ENCODE measurements at regions not wholly inside any gene's neighbourhood (a gene's known extent, or its start where the extent isn't known, plus 50 kb on each side); places are given as distances from the start of the nearest gene placed in this dataset.

DNA sequence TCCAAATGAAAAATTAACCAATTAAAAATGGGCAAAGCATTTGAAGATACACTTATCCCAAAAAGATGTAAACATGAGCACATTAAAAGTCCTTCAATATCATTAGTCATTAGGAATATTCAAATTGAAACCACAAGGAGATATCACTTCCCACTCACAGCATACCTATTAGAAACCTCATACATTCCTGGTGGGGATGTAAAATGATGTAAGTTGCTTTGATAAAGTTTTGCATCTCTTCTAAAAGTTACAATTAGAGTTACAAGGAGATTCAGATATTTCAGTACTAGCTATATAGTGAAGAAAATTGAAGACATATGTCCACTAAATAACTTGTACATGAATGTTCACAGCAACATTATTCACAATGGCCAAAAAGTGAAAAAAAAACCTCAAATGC, 1109.3 kb upstream of the LCORL start:
- Histone ChIP-seq H3K27me3 (ENCODE audit: control insufficient read depth, insufficient read depth, low read length) (no peaks in the 10 kb centered on the region), H3K27ac (ENCODE audit: low read depth in 2 of 2, low read length in 2 of 2) (no peak overlapping the region), H3K4me1 (ENCODE audit: control insufficient read depth in 2 of 3, insufficient read depth in 2 of 3, low read depth in 1 of 3, low read length in 3 of 3) (no peaks in the 10 kb centered on the region), H3K36me3 (ENCODE audit: control insufficient read depth in 2 of 3, insufficient read depth in 3 of 3, low read length in 3 of 3) (no peaks in the 10 kb centered on the region), H3K9me3 (ENCODE audit: control insufficient read depth in 2 of 3, insufficient read depth in 1 of 3, low read length in 3 of 3) (no peaks in the 10 kb centered on the region), H3K4me3 (ENCODE audit: low read length in 3 of 3) (no peak overlapping the region), H3K9ac (ENCODE audit: low read length in 3 of 3) (no peak overlapping the region)
- DNase-seq = no peak
- FAIRE-seq = no peak
- intact Hi-C loops (cut with DNase I) = no loop called here
- TF ChIP-seq, protein P1, sequence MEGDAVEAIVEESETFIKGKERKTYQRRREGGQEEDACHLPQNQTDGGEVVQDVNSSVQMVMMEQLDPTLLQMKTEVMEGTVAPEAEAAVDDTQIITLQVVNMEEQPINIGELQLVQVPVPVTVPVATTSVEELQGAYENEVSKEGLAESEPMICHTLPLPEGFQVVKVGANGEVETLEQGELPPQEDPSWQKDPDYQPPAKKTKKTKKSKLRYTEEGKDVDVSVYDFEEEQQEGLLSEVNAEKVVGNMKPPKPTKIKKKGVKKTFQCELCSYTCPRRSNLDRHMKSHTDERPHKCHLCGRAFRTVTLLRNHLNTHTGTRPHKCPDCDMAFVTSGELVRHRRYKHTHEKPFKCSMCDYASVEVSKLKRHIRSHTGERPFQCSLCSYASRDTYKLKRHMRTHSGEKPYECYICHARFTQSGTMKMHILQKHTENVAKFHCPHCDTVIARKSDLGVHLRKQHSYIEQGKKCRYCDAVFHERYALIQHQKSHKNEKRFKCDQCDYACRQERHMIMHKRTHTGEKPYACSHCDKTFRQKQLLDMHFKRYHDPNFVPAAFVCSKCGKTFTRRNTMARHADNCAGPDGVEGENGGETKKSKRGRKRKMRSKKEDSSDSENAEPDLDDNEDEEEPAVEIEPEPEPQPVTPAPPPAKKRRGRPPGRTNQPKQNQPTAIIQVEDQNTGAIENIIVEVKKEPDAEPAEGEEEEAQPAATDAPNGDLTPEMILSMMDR (IDR thresholded peaks at IDR 0.05; ENCODE audit: borderline replicate concordance, extremely low read depth, insufficient read depth) = no peak

DNA sequence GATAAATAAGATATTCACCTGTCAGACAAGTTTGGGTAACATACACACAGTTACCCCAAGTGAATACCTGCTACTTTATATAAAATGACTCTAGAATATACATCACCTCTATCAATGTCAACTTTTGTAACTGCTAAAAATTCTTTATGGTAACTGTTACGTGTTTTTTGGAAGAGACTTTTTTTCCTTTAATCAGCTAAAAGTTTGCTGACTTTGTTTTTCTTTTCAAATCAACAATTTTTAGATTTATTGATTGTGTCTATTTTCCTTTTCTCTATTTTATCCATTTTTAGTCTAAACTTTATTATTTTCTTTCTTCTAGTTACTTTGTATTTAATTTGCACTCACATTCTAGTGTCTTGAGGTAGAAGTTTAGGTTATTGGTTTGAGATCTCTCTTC, 1106.6 kb upstream of the LCORL start:
- intact Hi-C loops (cut with DNase I) = no loop called here
- Histone ChIP-seq H3K27ac (ENCODE audit: low read depth in 2 of 2, low read length in 2 of 2) (no peak overlapping the region), H3K9ac (ENCODE audit: low read length in 3 of 3) (no peak overlapping the region), H3K4me1 (ENCODE audit: control insufficient read depth in 2 of 3, insufficient read depth in 2 of 3, low read depth in 1 of 3, low read length in 3 of 3) (no peaks in the 10 kb centered on the region), H3K36me3 (ENCODE audit: control insufficient read depth in 2 of 3, insufficient read depth in 3 of 3, low read length in 3 of 3) (no peaks in the 10 kb centered on the region), H3K27me3 (ENCODE audit: control insufficient read depth, insufficient read depth, low read length) (no peaks in the 10 kb centered on the region), H3K4me3 (ENCODE audit: low read length in 3 of 3) (no peak overlapping the region), H3K9me3 (ENCODE audit: control insufficient read depth in 2 of 3, insufficient read depth in 1 of 3, low read length in 3 of 3) (no peaks in the 10 kb centered on the region)
- FAIRE-seq (no peak), DNase-seq (no peak)
- TF ChIP-seq, protein P1 (IDR thresholded peaks at IDR 0.05; ENCODE audit: borderline replicate concordance, extremely low read depth, insufficient read depth) = no peak

DNA sequence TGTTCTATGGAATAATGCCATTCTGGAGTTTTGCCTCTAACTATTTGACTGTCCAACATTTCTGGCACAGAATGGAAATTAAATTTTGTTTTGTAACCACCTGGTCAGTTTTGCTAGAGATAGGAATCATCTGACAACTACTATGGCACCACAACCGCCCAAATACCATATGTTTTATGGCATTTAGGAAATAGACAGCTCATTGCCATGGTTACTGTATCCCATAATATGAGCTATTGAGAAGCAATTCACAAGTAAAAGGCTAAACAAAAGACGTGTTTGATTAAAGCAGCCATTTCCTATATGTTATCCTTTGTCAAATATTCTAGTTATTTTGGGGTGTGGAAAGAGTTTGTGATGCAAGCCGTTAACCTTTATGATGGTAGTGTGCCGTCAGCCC, 1105.3 kb upstream of the LCORL start:
- Histone ChIP-seq H3K4me1 (ENCODE audit: control insufficient read depth in 2 of 3, insufficient read depth in 2 of 3, low read depth in 1 of 3, low read length in 3 of 3) (no peaks in the 10 kb centered on the region), H3K9me3 (ENCODE audit: control insufficient read depth in 2 of 3, insufficient read depth in 1 of 3, low read length in 3 of 3) (no peaks in the 10 kb centered on the region), H3K9ac (ENCODE audit: low read length in 3 of 3) (no peak overlapping the region), H3K27ac (ENCODE audit: low read depth in 2 of 2, low read length in 2 of 2) (no peak overlapping the region), H3K27me3 (ENCODE audit: control insufficient read depth, insufficient read depth, low read length) (no peaks in the 10 kb centered on the region), H3K4me3 (ENCODE audit: low read length in 3 of 3) (no peak overlapping the region), H3K36me3 (ENCODE audit: control insufficient read depth in 2 of 3, insufficient read depth in 3 of 3, low read length in 3 of 3) (no peaks in the 10 kb centered on the region)
- DNase-seq = no peak
- TF ChIP-seq, protein P1 (IDR thresholded peaks at IDR 0.05; ENCODE audit: borderline replicate concordance, extremely low read depth, insufficient read depth) = no peak
- FAIRE-seq = no peak
- intact Hi-C loops (cut with DNase I) = no loop called here

DNA sequence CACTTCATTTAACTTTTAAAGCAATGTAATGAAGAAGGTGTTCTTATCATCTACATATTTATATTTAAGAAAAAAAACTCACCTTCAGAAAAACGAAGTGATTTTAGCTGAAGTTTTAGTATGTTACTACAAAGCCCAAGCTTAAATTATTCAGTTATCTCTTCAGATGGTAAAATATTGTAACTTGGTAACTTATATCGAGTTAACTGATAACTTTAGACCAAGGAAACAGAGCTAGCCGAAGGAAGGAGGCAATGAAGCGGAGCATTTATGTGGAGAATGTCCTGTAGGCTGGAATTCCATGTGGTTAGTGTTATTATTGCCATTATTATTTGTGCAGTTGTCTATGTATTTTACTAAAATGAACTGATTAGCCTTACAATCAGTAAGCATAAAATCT, 1102.1 kb upstream of the LCORL start:
- no peaks in the 10 kb centered on the region for H3K36me3 ChIP-seq (ENCODE audit: control insufficient read depth in 2 of 3, insufficient read depth in 3 of 3, low read length in 3 of 3)
- no peak overlapping the region for H3K9ac ChIP-seq (ENCODE audit: low read length in 3 of 3)
- intact Hi-C loops (cut with DNase I) = no loop called here
- no peaks in the 10 kb centered on the region for H3K4me1 ChIP-seq (ENCODE audit: control insufficient read depth in 2 of 3, insufficient read depth in 2 of 3, low read depth in 1 of 3, low read length in 3 of 3)
- no peaks in the 10 kb centered on the region for H3K9me3 ChIP-seq (ENCODE audit: control insufficient read depth in 2 of 3, insufficient read depth in 1 of 3, low read length in 3 of 3)
- no peak overlapping the region for H3K4me3 ChIP-seq (ENCODE audit: low read length in 3 of 3)
- TF ChIP-seq, protein P1 (IDR thresholded peaks at IDR 0.05; ENCODE audit: borderline replicate concordance, extremely low read depth, insufficient read depth) = no peak
- no peak overlapping the region for H3K27ac ChIP-seq (ENCODE audit: low read depth in 2 of 2, low read length in 2 of 2)
- H3K27me3 ChIP-seq (ENCODE audit: control insufficient read depth, insufficient read depth, low read length) = no peaks in the 10 kb centered on the region
- peak in 2 of 5 donors; percentile 42 to 54 for DNase-seq
- FAIRE-seq = peak; percentile 39

Measured in kidney (tissue), 13 donors.